Heart right ventricle (tissue), 16 donors: ENCODE measurements at regions not wholly inside any gene's neighbourhood (a gene's known extent, or its start where the extent isn't known, plus 50 kb on each side); places are given as distances from the start of the nearest gene placed in this dataset.
"Not testable (repeated sequence)": the region's sequence is repeated elsewhere in the genome, so short reads cannot be mapped to it uniquely, and the experiment has no call there.

Experiments used
- ATAC-seq, 8 donors: fragments of 200-7000 bp; cut with Tn5 transposase; one replicate each; pipeline ENCODE4 v1.9.1; 2020; ENCODE audit warnings: mild to moderate bottlenecking in 8 of 8, moderate library complexity in 8 of 8, moderate number of reproducible peaks in 1 of 8
- DNase-seq, 2 donors: peaks; one replicate each; pipeline ENCODE4 v3.0.0-alpha.2; 2020
- H3K27ac ChIP-seq, 10 donors: fragments of 200-600 bp; sonication (generic) in 2 of 10; one replicate each; pipeline versions ENCODE4 v1.5.0 to v1.8.0; 2020 to 2022; ENCODE audit warnings: mild to moderate bottlenecking in 3 of 10
- H3K27me3 ChIP-seq, 7 donors: fragments of 200-600 bp; one replicate each; pipeline ENCODE4 v1.8.0; 2021 to 2022; ENCODE audit warnings: mild to moderate bottlenecking in 2 of 7
- H3K36me3 ChIP-seq, 9 donors: fragments of 200-600 bp; sonication (generic) in 1 of 9; one replicate each; pipeline versions ENCODE4 v1.5.0 to v1.8.0; 2020 to 2022; ENCODE audit warnings: mild to moderate bottlenecking in 2 of 9
- H3K4me1 ChIP-seq, 9 donors: fragments of 200-600 bp; sonication (generic) in 1 of 9; one replicate each; pipeline versions ENCODE4 v1.5.0 to v1.8.0; 2020 to 2022; ENCODE audit warnings: mild to moderate bottlenecking in 4 of 9
- H3K4me3 ChIP-seq, 10 donors: fragments of 200-600 bp; sonication (generic) in 2 of 10; one replicate each; pipeline versions ENCODE4 v1.5.0 to v1.8.0; 2020 to 2022; ENCODE audit warnings: mild to moderate bottlenecking in 7 of 10, moderate library complexity in 2 of 10
- H3K9me3 ChIP-seq, 11 donors: fragments of 200-600 bp in 10 of 11; sonication (generic) in 2 of 11; one replicate each; pipeline versions ENCODE4 v1.5.0 to v1.8.0; 2013 to 2022; ENCODE audit warnings: mild to moderate bottlenecking in 2 of 11, control low read depth in 1 of 11, moderate library complexity in 1 of 11
- CTCF ChIP-seq, 9 donors: fragments of 200-600 bp; sonication (generic) in 2 of 9; IDR thresholded peaks; one replicate each; pipeline versions ENCODE4 v1.5.0 to v1.8.0; 2021 to 2022; ENCODE audit warnings: antibody characterized with exemption in 9 of 9, mild to moderate bottlenecking in 5 of 9, moderate library complexity in 1 of 9
- WGBS, 2 donors: extraction: QIAGEN DNeasy Blood & Tissue Kit; methylation state at CpG; one replicate each; pipeline ENCODE4 v1.1.7; 2013; ENCODE audit warnings: inconsistent platforms in 1 of 2; 5-methylcytosine and 5-hydroxymethylcytosine counted together
- intact Hi-C, 10 donors: fragments of 100-400 bp; cut with DNase I; formaldehyde crosslinking; loops; one replicate each; pipeline versions ENCODE4 v1.11.1 to v1.14.2; 2022
- donor health status: Arrhythmogenic right ventricular cardiomyopathy.
- donor health status: ischemic (EF 13 %, LVEDD 7.1; RV severe dilation, severe dysfunction).
- donor health status: healthy with polysubstance abuse.
- donor health status: DM: no; HTN: yes; CAD: no.
- donor health status: DM: no; HTN: no; CAD: no.
- donor health status: ischemic (EF 25% LVEDD 6.9; RV normal size, moderate dysfunction).
- donor health status: ischemic (EF 25% LVEDD 5.7; RV mildly dilated, moderate dysfunction).
- donor health status: healthy.
- donor health status: DM: yes; HTN: yes; CAD: no.
- donor health status: Ischemic cardiomyopathy.
- donor health status: ischemic (EF 35%, LVEDD 5.7; RV mildly dilated, moderate dysfunction).
- donor health status: nonischemic (EF 11% LVEDD 7.7; RV severe dilation, severe dysfunction).
- donor health status: DM: yes; HTN: yes; CAD: no.
- donor health status: PGD.
- donor health status: ischemic (EF 29% LVEDD 5.4; RV normal size, mild dysfunction).
- donor health status: nonischemic (EF 23%, LVEDD 6.1; RV moderate dilation, normal function).

- no peak overlapping the region for H3K27ac ChIP-seq
- ATAC-seq (no peak), DNase-seq (no peak)
- H3K4me3 ChIP-seq, result no peak overlapping the region
- H3K4me1 ChIP-seq, result no peaks in the 10 kb centered on the region
- H3K36me3 ChIP-seq, result no peaks in the 10 kb centered on the region
- intact Hi-C loops, result no loop called here
- no peaks in the 10 kb centered on the region for H3K9me3 ChIP-seq
- WGBS, 2 donors, result 56 to 71% methylated on average over 3 of the region's 3 CpGs
- no peaks in the 10 kb centered on the region for H3K27me3 ChIP-seq
- no peak for TF ChIP-seq CTCF (IDR thresholded peaks at IDR 0.05)
Measured at GRCh38 chr7:130789436-130789835, 55.4 kb upstream of the KLF14 start.

- Histone ChIP-seq H3K9me3 (peaks cover 0 to 3% (median 0%) of the 10 kb centered on the region in 11 donors), H3K27ac (no peak overlapping the region), H3K27me3 (no peaks in the 10 kb centered on the region), H3K4me3 (no peak overlapping the region), H3K36me3 (no peaks in the 10 kb centered on the region), H3K4me1 (no peaks in the 10 kb centered on the region)
- 86 to 89% methylated on average over 4 of the region's 4 CpGs for WGBS, 2 donors
- ATAC-seq (no peak), DNase-seq (no peak)
- no peak for TF ChIP-seq CTCF (IDR thresholded peaks at IDR 0.05)
- intact Hi-C loops, result no loop called here
Measured at GRCh38 chr7:130791746-130792145, 57.7 kb upstream of the KLF14 start.

GRCh38 chr7:130793855-130794618 is 60.0 kb upstream of the KLF14 start:
- Histone ChIP-seq H3K36me3 (no peaks in the 10 kb centered on the region), H3K4me3 (no peak overlapping the region), H3K27ac (no peak overlapping the region), H3K27me3 (no peaks in the 10 kb centered on the region), H3K9me3 (peaks cover 0 to 8% (median 0%) of the 10 kb centered on the region in 11 donors), H3K4me1 (no peaks in the 10 kb centered on the region)
- no peak for ATAC-seq
- TF ChIP-seq CTCF (IDR thresholded peaks at IDR 0.05), result no peak
- intact Hi-C loops, result no loop called here
- DNase-seq, result no peak
- WGBS, 2 donors, result 70 to 72% methylated on average over 9 of the region's 9 CpGs

GRCh38 chr7:130794619-130794922 is 60.6 kb upstream of the KLF14 start:
- no peak for TF ChIP-seq CTCF (IDR thresholded peaks at IDR 0.05)
- no peak for DNase-seq
- H3K27me3 ChIP-seq, result no peaks in the 10 kb centered on the region
- no peaks in the 10 kb centered on the region for H3K36me3 ChIP-seq
- H3K4me1 ChIP-seq, result no peaks in the 10 kb centered on the region
- intact Hi-C loops, result no loop called here
- H3K27ac ChIP-seq, result no peak overlapping the region
- WGBS, 2 donors, result 72 to 79% methylated on average over 3 of the region's 3 CpGs
- H3K4me3 ChIP-seq, result no peak overlapping the region
- H3K9me3 ChIP-seq, result peaks cover 0 to 8% (median 0%) of the 10 kb centered on the region in 11 donors
- no peak for ATAC-seq

- ATAC-seq, H3K36me3 ChIP-seq, H3K4me1 ChIP-seq, H3K9me3 ChIP-seq, H3K27ac ChIP-seq, H3K4me3 ChIP-seq, intact Hi-C loops, DNase-seq: not testable (repeated sequence)
- WGBS, 2 donors, result 96% methylated on average over 2 of the region's 2 CpGs
- peaks cover 0 to 10% (median 5%) of the 10 kb centered on the region in 7 donors for H3K27me3 ChIP-seq
Measured at GRCh38 chr7:130796425-130796824, 62.4 kb upstream of the KLF14 start.
